Fibroblast of the aortic adventitia (primary cell): ENCODE measurements at regions not wholly inside any gene's neighbourhood (a gene's known extent, or its start where the extent isn't known, plus 50 kb on each side); places are given as distances from the start of the nearest gene placed in this dataset.
"Not testable (repeated sequence)": the region's sequence is repeated elsewhere in the genome, so short reads cannot be mapped to it uniquely, and the experiment has no call there.

Experiments
- DNase-seq: peaks from one replicate; pipeline ENCODE4 v3.0.0-alpha.2; 2010; ENCODE audit warnings: low read depth
- H3K4me3 ChIP-seq: 2 replicates; pipeline ENCODE4 v1.5.1; 2011; ENCODE audit warnings: low read depth, mild to moderate bottlenecking, control low read depth, low read length, moderate library complexity
- TF ChIP-seq, protein P1 (sequence below): IDR thresholded peaks from 2 replicates; pipeline ENCODE4 v1.5.1; 2011; ENCODE audit warnings: mild to moderate bottlenecking, low read length, control low read depth, inconsistent platforms; ENCODE audit not compliant: insufficient read depth

DNA sequence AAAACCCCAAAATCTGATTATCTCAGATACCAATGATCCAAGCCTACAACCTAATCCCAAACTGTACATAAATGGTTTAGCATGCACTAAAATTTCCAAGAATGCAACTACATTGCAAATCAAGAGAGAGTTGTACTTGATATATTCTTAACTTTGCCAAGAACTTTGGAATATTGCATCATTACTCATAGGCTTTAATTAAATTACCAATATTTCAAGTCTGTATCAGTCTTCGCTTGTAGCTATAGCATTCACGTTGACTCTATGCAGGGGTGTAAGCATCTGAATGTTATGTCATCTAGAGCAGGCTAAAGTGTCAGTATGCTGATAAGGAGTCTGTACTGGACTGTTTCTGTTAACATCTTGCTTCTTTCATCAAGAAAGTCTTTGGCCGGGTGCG lies 56.3 kb downstream of the FOXI3 start:
- TF ChIP-seq, protein P1, sequence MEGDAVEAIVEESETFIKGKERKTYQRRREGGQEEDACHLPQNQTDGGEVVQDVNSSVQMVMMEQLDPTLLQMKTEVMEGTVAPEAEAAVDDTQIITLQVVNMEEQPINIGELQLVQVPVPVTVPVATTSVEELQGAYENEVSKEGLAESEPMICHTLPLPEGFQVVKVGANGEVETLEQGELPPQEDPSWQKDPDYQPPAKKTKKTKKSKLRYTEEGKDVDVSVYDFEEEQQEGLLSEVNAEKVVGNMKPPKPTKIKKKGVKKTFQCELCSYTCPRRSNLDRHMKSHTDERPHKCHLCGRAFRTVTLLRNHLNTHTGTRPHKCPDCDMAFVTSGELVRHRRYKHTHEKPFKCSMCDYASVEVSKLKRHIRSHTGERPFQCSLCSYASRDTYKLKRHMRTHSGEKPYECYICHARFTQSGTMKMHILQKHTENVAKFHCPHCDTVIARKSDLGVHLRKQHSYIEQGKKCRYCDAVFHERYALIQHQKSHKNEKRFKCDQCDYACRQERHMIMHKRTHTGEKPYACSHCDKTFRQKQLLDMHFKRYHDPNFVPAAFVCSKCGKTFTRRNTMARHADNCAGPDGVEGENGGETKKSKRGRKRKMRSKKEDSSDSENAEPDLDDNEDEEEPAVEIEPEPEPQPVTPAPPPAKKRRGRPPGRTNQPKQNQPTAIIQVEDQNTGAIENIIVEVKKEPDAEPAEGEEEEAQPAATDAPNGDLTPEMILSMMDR = no peak
- no peak overlapping the region for H3K4me3 ChIP-seq

DNA sequence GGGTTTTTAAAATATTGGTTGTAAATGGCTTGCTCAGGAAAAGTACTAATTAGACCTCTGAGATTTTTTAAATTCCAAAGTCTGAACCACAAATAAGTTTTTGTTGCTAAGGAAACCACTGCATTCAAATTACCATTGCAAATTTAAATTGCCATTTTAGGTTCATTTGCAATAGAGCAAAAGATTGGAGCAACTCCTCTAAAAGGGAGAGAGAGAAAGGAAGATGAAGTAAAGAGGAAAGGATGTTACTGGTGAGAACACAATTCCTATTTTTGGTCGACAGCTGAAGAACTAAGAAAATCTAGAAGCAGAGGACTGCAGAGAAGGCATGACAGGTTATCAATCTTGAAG lies 74.9 kb downstream of the FOXI3 start:
- no peak for DNase-seq
- no peak overlapping the region for H3K4me3 ChIP-seq

More for the DNA sequence above, 56.3 kb downstream of the FOXI3 start:
- no peak for DNase-seq

DNA sequence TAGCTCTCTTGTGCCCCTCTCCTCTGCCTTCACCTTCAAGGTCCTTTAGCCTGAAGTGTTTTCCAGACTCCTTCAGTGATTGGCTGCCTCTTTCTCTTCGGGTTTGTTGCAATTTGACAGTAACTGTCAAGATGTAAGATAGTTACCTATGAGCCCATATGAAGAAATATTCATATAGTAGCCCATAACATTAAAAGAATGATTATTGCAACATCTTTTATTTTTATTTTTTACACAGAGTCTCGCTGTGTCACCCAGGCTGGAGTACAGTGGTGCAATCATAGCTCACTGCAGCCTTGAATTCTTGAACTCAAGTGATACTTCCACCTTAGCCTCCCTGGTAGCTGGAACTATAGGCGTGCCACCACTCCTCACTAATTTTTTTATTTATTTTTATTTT lies 80.5 kb downstream of the FOXI3 start:
- DNase-seq = no peak
- TF ChIP-seq, protein P1 = no peak
- no peak overlapping the region for H3K4me3 ChIP-seq

More for the DNA sequence above, 74.9 kb downstream of the FOXI3 start:
- TF ChIP-seq, protein P1 = no peak

DNA sequence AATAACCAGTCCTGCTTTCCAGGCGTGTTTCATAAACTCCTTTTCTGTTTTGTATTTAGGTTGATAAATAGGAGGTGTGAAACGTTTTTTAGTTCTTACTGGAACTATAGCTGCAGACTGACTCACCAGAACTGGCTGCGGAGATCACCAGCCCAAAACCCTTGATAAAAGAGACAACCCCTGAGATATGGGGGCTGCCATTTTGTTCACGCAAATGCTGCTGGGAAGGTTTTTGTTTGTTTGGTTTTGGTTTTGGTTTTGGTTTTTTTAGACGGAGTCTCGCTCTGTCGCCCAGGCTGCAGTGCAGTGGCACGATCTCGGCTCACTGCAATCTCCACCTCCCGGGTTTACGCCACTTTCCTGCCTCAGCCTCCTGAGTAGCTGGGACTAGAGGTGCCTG lies 87.1 kb downstream of the FOXI3 start:
- not testable (repeated sequence) for DNase-seq, H3K4me3 ChIP-seq

DNA sequence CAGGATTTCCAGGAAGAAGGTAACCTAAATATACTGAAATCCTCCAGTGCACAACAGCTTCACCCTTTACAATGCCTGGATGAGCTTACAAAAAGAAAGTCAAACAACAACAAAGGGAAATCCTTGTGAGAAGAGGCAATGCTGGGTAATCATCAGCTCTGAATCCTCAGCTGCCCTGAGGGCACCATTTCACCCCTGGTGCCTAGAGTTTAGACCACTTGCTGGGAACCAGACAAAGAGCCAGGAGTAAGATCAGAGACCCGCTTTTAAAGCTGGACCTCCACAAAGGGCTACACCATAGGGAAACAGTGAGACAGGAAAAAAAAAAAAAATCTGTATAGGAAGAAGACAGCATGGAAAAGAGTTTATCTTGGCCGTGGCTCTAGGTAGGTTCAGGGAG lies 97.0 kb downstream of the FOXI3 start:
- no peak overlapping the region for H3K4me3 ChIP-seq
- DNase-seq = no peak
- TF ChIP-seq, protein P1 = no peak

DNA sequence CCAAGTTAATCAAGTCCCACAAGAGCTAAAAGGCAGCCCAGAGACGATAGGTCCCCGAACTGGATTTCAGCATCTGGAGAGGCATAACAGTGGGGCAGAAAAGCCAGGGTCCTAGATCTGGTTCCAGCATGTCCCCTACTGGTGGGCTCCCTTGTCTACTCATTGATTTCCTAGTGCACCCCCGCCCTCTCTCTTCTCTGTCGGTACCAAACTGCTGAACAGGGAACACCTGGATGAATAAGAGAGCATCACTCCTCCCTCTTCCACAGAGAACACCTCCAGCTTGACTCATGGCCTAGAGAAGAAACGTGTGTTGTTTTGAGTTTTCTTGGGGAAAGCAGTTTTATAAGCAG lies 101.3 kb downstream of the FOXI3 start:
- DNase-seq = no peak
- TF ChIP-seq, protein P1 = no peak
- no peak overlapping the region for H3K4me3 ChIP-seq

DNA sequence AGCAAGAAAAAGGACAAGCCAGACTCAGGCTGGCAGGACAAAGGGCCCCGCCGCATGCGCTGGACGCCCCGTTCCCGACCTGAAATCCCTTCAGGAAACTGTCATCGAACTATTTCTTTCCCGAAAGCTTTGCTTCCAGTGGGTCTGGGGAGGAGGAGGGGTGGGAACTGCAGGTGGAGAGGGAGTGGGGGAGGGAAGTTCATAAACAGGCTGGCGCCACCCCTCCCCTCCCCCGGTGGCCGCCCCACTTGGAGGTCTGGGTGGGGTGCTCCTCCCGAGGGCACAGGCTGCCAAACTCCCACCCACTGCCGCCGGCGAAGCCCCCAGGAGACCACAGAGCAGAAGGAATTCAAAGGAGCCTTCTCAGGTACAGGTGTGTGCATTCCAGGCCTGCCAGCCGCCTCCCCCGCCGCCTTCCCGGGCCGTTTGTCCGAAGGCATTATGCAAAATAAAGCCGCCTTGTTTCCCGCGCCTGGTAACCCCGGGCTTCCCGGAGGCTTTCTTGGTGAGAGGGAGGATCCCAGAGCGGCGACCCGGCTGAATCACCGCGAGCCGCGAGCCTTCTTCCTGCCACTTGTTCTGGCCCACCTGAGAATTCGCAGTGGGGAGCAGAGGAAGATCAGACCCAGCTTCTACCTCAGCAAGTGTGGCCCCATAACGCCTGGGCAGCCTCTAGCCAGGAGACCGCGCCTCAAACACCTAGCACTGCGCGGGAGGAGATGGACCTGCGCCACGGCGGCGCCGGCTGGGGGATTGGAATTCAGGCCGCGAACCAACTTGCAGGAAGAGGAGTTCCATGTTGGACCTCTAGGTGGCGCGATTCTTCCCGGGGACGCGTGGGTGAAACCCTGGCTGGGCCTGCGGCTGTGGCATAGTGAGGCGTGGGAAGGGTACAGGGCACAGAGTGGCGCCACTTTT lies 101.9 kb downstream of the FOXI3 start:
- DNase-seq = peak; percentile 22
- peak overlapping the region; percentile 10 for H3K4me3 ChIP-seq
- TF ChIP-seq, protein P1 = peak; percentile 61
